Nephron (organoid): ENCODE measurements at regions not wholly inside any gene's neighbourhood (a gene's known extent, or its start where the extent isn't known, plus 50 kb on each side); places are given as distances from the start of the nearest gene placed in this dataset.

Experiments
- H3K27ac Mint-ChIP-seq, 3 experiments: 2 replicates each; pipeline ENCODE4 v1.8.0; 2020; ENCODE audit warnings: mixed read lengths in 3 of 3, mild to moderate bottlenecking in 2 of 3, moderate library complexity in 1 of 3
- H3K27me3 Mint-ChIP-seq: 2 replicates; pipeline ENCODE4 v1.8.0; 2021; ENCODE audit warnings: low read depth, mild to moderate bottlenecking, moderate library complexity, mixed read lengths
- H3K36me3 Mint-ChIP-seq: 2 replicates; pipeline ENCODE4 v1.8.0; 2020; ENCODE audit warnings: low read depth, mixed read lengths
- H3K4me1 Mint-ChIP-seq: 2 replicates; pipeline ENCODE4 v1.8.0; 2020; ENCODE audit warnings: mixed read lengths
- H3K4me3 Mint-ChIP-seq, 3 experiments: 2 replicates each; pipeline ENCODE4 v1.8.0; 2020; ENCODE audit warnings: mild to moderate bottlenecking in 3 of 3, mixed read lengths in 3 of 3, moderate library complexity in 2 of 3
- H3K9me3 Mint-ChIP-seq: 2 replicates; pipeline ENCODE4 v1.8.0; 2020; ENCODE audit warnings: mixed read lengths
- TF ChIP-seq, protein P1 (sequence below), 3 experiments: fragments of 200-600 bp; sonication (generic); IDR thresholded peaks; one replicate each; pipeline ENCODE4 v1.5.0; 2021; ENCODE audit warnings: antibody characterized with exemption in 3 of 3; ENCODE audit not compliant: unreplicated experiment in 3 of 3

DNA sequence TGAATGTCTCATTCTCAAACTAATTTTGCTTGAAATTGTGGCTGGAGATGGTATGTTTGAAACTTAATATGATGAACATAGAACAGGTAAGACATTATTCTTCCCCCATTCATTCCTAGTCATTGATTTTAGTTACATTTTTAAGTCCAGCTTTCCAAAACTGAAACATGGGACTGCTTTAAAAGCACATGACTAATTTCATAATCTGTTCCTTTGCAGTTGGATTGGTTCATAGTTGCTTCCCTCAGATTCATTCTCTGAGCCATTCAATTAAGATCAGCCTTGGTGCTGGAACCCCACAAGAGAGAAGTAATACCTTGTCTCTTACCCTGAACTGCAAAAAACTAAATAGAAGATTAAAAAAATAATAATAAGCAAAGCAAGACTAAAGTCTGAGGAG lies 87.5 kb upstream of the TGFBR2 start:
- H3K4me1 Mint-ChIP-seq, result peaks cover 23% of the 10 kb centered on the region
- peaks cover 3% of the 10 kb centered on the region for H3K27me3 Mint-ChIP-seq
- H3K4me3 Mint-ChIP-seq, result no peak overlapping the region
- no peaks in the 10 kb centered on the region for H3K9me3 Mint-ChIP-seq
- peak overlapping the region in 2 of 3 experiments; percentile 39 to 80 for H3K27ac Mint-ChIP-seq
- no peaks in the 10 kb centered on the region for H3K36me3 Mint-ChIP-seq
- TF ChIP-seq, protein P1, sequence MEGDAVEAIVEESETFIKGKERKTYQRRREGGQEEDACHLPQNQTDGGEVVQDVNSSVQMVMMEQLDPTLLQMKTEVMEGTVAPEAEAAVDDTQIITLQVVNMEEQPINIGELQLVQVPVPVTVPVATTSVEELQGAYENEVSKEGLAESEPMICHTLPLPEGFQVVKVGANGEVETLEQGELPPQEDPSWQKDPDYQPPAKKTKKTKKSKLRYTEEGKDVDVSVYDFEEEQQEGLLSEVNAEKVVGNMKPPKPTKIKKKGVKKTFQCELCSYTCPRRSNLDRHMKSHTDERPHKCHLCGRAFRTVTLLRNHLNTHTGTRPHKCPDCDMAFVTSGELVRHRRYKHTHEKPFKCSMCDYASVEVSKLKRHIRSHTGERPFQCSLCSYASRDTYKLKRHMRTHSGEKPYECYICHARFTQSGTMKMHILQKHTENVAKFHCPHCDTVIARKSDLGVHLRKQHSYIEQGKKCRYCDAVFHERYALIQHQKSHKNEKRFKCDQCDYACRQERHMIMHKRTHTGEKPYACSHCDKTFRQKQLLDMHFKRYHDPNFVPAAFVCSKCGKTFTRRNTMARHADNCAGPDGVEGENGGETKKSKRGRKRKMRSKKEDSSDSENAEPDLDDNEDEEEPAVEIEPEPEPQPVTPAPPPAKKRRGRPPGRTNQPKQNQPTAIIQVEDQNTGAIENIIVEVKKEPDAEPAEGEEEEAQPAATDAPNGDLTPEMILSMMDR (IDR thresholded peaks at IDR 0.05; ENCODE audit: unreplicated experiment in 3 of 3), result no peak

GRCh38 chr3:30520699-30521098 lies 85.7 kb upstream of the TGFBR2 start:
- Mint-ChIP-seq H3K27ac (peak overlapping the region in 1 of 3 experiments; percentile 25), H3K27me3 (peaks cover 3% of the 10 kb centered on the region), H3K4me3 (no peak overlapping the region), H3K36me3 (no peaks in the 10 kb centered on the region), H3K9me3 (no peaks in the 10 kb centered on the region), H3K4me1 (peaks cover 23% of the 10 kb centered on the region)
- TF ChIP-seq, protein P1 (IDR thresholded peaks at IDR 0.05; ENCODE audit: unreplicated experiment in 3 of 3), result no peak

DNA sequence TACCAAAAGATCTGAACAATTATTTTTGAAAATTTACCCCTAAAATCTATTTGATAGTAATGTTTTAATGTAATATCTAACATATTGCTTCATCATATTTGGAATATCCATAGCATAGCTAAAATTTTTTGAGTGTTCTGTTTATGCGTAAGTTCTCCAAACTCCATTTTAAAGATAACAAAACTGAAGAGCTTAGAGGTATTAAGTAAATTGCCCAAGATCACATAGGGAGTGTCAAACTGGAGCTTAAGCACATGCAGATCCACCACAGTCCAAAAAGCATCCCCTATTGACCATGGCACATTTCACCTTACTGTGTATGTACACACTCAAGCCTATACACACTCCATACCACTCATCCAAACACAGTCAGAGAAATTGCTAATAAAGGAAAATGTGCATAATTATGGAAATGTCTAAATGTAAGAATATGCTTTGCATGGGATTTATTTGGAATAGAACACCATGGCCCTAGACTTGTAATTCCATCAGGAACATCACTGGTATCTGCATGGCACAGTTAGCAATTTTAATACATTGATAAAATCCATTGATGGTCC lies 85.2 kb upstream of the TGFBR2 start:
- no peaks in the 10 kb centered on the region for H3K36me3 Mint-ChIP-seq
- TF ChIP-seq, protein P1 (IDR thresholded peaks at IDR 0.05; ENCODE audit: unreplicated experiment in 3 of 3), result no peak
- no peak overlapping the region for H3K27ac Mint-ChIP-seq
- peaks cover 3% of the 10 kb centered on the region for H3K27me3 Mint-ChIP-seq
- H3K4me1 Mint-ChIP-seq, result peaks cover 18% of the 10 kb centered on the region
- H3K9me3 Mint-ChIP-seq, result no peaks in the 10 kb centered on the region
- no peak overlapping the region for H3K4me3 Mint-ChIP-seq

GRCh38 chr3:30522476-30522875 lies 83.9 kb upstream of the TGFBR2 start:
- peaks cover 15% of the 10 kb centered on the region for H3K4me1 Mint-ChIP-seq
- no peaks in the 10 kb centered on the region for H3K36me3 Mint-ChIP-seq
- H3K27ac Mint-ChIP-seq, result no peak overlapping the region
- H3K27me3 Mint-ChIP-seq, result peaks cover 3% of the 10 kb centered on the region
- no peak overlapping the region for H3K4me3 Mint-ChIP-seq
- H3K9me3 Mint-ChIP-seq, result peaks cover 3% of the 10 kb centered on the region
- TF ChIP-seq, protein P1 (IDR thresholded peaks at IDR 0.05; ENCODE audit: unreplicated experiment in 3 of 3), result no peak

GRCh38 chr3:30523366-30523765 lies 83.0 kb upstream of the TGFBR2 start:
- H3K27ac Mint-ChIP-seq, result no peak overlapping the region
- H3K4me1 Mint-ChIP-seq, result peaks cover 11% of the 10 kb centered on the region
- peaks cover 3% of the 10 kb centered on the region for H3K27me3 Mint-ChIP-seq
- TF ChIP-seq, protein P1 (IDR thresholded peaks at IDR 0.05; ENCODE audit: unreplicated experiment in 3 of 3), result no peak
- peaks cover 3% of the 10 kb centered on the region for H3K9me3 Mint-ChIP-seq
- H3K36me3 Mint-ChIP-seq, result no peaks in the 10 kb centered on the region
- H3K4me3 Mint-ChIP-seq, result no peak overlapping the region

DNA sequence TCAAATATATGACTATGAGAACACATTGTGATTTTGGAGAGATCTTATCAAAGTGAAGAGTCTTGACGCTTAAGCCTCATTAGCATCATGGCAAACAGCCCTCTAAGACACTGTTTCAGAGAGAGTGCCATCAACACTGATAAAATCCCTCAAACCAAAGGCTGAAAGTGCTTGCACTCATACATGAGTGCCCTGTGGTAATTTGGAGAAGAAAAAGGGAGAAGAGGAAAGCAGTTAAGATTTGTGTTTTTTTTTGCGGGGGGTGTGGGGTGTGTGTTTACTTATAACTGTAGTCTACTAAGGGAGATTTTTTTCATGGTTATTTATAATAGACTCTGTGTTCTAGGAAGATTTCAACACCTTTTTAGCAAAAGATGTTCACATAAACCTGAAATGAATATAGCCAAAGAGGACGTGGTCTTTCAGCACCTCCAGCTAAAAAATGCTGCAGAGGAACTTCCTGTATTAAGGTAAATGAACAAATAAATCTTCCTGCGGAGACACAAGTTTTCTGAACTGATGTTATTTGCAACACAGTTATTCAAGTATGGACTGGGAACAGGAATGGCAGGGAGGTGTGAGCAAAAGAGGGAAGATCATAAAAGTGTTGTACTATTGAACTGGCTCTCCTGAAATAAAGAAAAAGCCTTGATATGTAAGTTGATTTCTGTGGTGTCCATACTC lies 81.9 kb upstream of the TGFBR2 start:
- TF ChIP-seq, protein P1 (IDR thresholded peaks at IDR 0.05; ENCODE audit: unreplicated experiment in 3 of 3), result no peak
- Mint-ChIP-seq H3K4me1 (no peaks in the 10 kb centered on the region), H3K9me3 (peaks cover 3% of the 10 kb centered on the region), H3K27me3 (peaks cover 6% of the 10 kb centered on the region), H3K27ac (no peak overlapping the region), H3K4me3 (no peak overlapping the region), H3K36me3 (no peaks in the 10 kb centered on the region)
